Choroid plexus epithelial cell (primary cell): ENCODE measurements at regions not wholly inside any gene's neighbourhood (a gene's known extent, or its start where the extent isn't known, plus 50 kb on each side); places are given as distances from the start of the nearest gene placed in this dataset.
"Not testable (repeated sequence)": the region's sequence is repeated elsewhere in the genome, so short reads cannot be mapped to it uniquely, and the experiment has no call there.

ENCODE experiments used
- DNase-seq: peaks from one replicate; pipeline ENCODE4 v3.0.0-alpha.2; 2010; ENCODE audit warnings: low read depth
- H3K4me3 ChIP-seq: 2 replicates; pipeline ENCODE4 v1.5.1; 2011; ENCODE audit warnings: low read depth, mild to moderate bottlenecking, control low read depth, low read length, moderate library complexity
- TF ChIP-seq, protein P1 (sequence below): conservative IDR thresholded peaks from 2 replicates; pipeline ENCODE4 v1.5.1; 2011; ENCODE audit warnings: low read depth, mild to moderate bottlenecking, control low read depth, inconsistent platforms, low read length, moderate library complexity

DNA sequence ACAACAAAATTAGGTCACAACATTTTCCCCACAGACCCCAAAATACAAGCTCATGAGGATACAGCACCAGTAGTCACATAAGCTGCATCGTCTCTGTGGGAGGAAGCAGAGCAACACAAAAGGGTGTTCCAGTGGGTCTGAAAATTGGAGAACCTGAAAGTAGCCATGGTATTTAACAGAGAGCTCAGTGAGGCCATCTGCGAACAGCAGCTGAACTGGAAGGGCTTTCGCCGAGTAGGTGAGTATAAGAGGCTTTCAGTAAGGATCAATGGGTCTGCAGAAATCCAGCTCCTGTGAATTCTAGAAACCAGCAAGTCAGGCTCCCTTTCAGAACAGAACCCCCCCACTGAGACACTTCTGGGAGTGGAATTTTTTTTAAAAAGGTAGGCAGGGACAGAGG, 120.0 kb upstream of the RREB1 start:
- TF ChIP-seq, protein P1, sequence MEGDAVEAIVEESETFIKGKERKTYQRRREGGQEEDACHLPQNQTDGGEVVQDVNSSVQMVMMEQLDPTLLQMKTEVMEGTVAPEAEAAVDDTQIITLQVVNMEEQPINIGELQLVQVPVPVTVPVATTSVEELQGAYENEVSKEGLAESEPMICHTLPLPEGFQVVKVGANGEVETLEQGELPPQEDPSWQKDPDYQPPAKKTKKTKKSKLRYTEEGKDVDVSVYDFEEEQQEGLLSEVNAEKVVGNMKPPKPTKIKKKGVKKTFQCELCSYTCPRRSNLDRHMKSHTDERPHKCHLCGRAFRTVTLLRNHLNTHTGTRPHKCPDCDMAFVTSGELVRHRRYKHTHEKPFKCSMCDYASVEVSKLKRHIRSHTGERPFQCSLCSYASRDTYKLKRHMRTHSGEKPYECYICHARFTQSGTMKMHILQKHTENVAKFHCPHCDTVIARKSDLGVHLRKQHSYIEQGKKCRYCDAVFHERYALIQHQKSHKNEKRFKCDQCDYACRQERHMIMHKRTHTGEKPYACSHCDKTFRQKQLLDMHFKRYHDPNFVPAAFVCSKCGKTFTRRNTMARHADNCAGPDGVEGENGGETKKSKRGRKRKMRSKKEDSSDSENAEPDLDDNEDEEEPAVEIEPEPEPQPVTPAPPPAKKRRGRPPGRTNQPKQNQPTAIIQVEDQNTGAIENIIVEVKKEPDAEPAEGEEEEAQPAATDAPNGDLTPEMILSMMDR: no peak
- no peak overlapping the region for H3K4me3 ChIP-seq
- DNase-seq: no peak

DNA sequence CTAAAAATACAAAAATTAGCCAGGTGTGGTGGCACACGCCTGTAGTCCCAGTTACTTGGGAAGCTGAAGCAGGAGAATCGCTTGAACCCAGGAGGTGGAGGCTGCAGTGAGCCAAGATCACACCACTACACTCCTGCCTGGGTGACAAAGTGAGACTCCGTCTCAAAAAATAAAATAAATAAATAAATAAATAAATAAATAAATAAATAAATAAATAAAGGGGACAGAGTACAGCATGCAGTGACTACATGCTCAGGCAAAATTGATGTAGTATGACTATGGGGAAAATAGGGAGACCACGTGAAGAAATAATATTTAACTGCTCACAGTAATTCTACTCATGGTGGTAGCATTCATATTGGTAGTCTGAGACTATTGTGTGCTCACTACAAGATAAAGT, 117.7 kb upstream of the RREB1 start:
- H3K4me3 ChIP-seq, DNase-seq: not testable (repeated sequence)

DNA sequence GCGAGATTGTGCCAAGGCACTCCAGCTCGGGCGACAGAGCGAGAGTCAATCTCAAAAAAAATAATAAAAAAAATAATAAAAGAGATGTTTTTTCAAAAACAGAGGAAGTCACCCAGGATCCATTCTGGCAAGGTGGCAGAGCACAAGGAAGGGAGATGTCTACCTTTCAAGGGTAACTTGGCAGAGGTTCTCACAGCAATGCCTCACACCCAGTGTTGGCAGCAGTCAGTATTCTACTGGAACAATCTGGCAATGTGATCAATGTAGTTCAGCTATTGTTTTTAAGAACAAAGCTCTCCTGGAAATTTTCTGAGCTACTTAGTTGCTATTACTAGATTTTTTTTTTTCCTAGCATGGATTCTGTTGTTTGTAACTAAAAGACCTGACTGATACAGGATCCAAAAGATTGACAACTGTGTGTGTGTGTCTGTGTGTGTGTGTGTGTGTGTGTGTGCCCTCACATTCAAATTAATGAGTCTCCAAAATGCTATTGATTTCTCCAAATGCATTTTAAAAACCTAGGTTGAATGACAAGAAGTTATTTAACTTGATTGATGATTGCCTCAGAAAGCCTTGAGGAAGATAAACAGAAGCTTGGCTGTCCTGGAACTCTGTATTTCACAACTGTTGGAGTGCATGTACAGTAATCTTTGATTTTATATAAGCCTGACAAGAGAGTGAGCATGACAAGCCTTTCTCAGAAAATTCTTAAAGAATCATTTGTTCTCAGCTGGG, 114.1 kb upstream of the RREB1 start:
- TF ChIP-seq, protein P1: no peak
- DNase-seq: peak; percentile 37
- no peak overlapping the region for H3K4me3 ChIP-seq

DNA sequence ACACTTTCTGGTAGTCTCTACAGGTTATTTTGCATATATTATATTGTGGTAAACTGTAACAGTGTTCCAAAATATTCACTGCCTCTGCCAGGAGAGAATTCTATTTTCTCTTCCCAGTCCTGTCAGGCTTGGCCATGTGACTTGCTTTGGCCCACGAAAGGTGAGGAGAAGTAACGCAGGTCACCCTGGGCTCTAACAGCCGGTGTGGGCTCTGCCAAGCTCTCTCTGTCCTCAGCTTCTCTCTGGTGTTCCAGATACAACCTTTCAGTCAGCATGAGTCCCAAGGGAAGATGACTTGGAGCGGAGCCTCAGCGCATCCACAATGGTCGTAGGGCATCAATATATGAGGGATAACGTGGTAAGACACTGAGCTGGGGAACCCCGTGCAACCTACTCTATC, 113.0 kb upstream of the RREB1 start:
- no peak for DNase-seq
- TF ChIP-seq, protein P1: no peak
- no peak overlapping the region for H3K4me3 ChIP-seq

DNA sequence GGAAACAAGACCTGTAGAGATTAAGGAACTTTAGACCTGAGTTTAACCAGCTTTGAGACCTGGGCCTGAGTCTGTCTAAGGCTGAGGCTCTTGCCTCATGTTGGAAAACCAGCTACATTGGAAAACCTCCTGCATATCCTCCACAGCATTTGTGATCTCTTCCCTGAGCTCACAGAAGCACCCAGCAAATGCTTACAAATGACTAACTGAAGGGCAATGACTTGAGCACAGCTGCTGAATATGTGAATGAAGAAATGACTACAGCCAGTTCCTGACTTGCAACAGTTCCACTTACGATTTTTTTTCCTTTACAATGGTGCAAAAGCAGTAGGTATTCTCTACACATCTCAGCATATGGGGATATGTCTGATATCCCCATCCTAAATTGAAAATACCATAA, 112.4 kb upstream of the RREB1 start:
- TF ChIP-seq, protein P1: no peak
- DNase-seq: no peak
- no peak overlapping the region for H3K4me3 ChIP-seq

DNA sequence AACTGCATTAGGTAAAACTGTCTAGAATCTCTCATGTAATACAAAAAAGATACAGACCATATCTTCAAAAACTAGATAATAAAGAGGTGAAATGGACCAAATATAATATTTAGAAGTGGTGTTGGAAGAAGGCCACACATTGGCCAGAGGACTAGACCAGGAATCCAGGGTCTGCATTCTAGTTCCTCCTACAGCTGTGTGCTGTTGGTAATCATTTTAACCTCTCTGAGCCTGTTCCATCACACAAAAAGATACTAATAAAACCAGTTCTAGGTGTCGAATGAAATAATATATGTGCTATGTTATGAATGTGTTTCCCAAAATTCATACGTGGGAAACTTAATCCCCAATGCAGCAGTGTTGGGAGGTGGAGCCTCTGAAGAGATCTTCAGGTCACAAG, 111.6 kb upstream of the RREB1 start:
- no peak overlapping the region for H3K4me3 ChIP-seq
- no peak for DNase-seq
- TF ChIP-seq, protein P1: no peak

DNA sequence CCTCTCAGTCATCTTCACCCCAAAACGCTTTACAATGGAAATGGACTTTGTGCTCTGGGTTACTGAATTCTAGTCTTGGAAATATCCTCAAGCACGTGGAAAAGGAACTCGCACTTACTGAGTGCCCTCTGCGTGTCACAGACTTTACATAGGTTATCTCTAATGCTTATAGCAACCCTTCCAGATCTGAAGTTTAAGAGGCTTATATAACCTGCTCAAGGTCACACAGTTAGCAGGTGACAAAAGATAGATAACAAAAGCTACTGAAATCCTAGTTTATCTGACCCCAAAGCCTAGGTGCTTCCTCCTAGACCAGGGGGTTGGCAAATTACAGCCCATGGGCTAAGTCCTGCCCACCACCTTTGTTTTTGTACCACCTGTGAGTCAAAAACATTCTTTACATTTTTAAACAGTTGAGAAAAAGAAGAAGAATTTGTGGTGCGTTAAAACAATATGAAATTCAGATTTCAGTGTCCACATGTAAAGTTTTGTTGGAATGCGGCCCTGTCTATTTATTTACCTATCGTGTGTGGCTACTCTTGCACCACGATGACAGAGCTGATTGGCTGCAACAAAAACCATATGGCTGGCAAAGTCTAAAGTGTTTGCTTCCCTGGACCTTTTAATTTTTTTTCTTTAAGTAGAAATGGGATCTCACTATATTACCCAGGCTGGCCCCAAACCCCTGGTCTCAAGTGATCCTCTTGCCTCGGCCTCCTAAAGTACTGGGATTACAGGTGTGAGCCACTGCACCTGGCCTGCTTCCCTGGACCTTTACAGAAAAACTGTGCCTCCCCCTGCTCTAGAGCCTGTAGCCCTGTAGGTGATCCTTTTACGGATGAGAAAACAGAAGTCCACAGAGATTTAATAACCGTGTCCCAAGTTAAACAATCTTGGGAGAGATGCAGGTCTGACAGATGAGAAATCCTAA, 110.2 kb upstream of the RREB1 start:
- peak; percentile 15 for DNase-seq
- TF ChIP-seq, protein P1: no peak
- H3K4me3 ChIP-seq: no peak overlapping the region
